Stromal cell of bone marrow (primary cell): ENCODE measurements at regions not wholly inside any gene's neighbourhood (a gene's known extent, or its start where the extent isn't known, plus 50 kb on each side); places are given as distances from the start of the nearest gene placed in this dataset.
"Not testable (repeated sequence)": the region's sequence is repeated elsewhere in the genome, so short reads cannot be mapped to it uniquely, and the experiment has no call there.

Source experiments
- DNase-seq: peaks from one replicate; pipeline ENCODE4 v3.0.0-alpha.2; 2012; ENCODE audit warnings: low read depth

DNA sequence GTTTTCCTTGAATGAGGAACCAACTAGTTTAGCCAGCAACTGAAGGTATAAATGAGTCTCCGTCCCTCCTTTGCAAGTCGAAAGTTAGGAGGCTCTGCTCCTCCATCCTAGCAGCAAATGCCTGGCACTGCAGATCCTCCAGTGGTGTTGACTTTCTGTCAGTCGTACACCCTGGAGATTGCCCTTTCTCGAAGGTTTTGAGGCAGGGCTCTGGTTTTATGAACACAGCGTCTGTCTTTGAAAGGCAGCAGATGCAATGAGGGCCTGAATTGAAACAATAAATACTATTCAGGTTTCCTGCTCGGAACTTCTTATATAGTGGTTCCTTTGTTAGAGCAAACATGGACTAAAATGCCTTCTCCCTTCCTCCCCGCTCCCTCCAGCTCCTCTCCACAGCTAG lies 284.0 kb downstream of the TMEM38B start:
- DNase-seq, result no peak

DNA sequence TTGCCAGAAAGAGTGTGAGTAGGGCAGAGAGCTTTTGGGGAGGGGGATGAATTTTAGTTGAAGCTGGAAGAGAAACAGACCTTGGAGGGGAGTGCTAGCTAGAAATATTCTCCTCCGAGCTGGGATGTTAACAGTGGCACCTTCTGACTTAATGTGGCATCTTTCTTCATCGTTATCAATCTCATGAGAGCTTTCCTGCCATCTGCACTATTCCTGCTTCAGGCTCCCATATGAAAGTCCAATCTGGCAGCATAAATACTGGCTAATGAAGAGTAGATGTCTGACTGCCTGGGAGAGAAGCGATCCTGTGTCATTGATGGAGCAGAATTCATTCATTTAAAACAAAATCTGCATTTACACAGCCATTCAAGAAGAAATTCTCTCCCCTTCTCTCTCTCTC lies 284.5 kb downstream of the TMEM38B start:
- DNase-seq, result no peak

DNA sequence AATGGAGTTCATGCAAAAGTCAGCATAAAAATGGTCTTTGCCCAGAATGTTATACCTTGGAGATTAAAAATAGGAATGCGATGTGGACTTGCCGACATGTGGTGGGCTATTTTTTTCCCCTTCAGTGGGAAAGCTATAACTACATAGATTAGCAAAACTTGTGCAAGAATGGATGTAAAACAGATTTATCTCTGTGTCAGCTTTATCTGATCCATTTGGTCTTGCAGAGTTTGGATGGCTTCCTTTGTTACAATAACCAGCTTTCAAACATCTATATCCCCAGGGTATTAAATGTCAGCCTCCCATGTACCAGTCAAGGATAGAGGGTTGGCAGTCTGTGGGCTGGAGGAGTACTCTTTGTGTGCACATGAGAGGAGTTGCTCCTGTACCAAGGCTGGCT lies 284.9 kb downstream of the TMEM38B start:
- no peak for DNase-seq

DNA sequence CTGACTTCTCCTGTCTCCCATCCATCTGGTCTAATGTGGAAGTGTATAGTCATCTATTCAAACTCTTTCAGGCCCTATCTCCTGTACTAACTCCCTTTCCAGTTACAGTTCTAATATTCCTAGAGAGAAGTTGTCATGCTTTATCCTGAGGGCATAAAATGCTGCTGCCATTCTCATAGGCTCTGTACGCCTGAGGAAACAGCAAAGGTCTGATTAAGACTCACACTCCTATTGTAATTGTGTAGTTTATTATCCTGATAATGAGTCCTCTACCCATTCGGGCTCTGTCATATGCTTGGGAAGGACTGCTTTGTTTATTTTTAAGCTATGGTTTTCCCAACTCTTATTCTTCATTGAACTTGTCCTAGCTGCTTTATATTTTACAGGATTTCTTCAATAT lies 290.4 kb downstream of the TMEM38B start:
- DNase-seq, result no peak

DNA sequence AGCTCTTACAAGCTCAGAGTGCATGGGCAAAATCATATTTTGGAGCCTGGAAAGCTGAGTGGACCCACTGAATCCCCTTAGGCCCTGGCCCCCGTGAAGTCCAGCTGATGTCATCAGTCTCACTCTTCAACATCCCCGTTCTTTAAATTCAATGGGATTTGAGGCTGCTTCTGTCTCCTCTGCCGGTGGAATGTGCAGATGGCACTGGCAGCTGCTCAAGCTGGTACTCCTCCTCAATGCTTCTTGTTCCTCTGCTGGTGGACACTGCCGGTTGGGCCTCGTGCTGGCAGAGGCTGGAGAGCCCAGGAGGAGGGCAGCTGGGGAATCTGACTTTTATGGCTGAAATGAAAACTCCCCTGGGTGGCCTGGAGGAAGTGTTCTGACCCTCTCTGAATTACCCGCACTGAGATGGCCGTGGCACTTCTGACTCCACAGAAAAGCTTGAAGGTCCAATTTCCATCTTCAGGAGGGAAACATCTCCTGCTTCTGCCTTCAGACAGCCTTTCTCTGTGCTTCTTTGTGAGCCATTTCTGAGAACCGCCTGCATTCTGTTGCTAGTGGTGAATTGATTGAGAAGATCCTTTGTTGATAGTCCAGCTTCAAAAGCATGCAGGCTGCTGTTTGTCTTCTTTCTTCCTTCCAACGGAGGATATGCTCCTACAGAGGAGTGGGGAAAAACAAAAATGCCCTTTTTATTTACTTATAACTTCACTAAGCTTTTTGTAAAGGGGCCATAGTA lies 298.9 kb downstream of the TMEM38B start:
- DNase-seq, result no peak

DNA sequence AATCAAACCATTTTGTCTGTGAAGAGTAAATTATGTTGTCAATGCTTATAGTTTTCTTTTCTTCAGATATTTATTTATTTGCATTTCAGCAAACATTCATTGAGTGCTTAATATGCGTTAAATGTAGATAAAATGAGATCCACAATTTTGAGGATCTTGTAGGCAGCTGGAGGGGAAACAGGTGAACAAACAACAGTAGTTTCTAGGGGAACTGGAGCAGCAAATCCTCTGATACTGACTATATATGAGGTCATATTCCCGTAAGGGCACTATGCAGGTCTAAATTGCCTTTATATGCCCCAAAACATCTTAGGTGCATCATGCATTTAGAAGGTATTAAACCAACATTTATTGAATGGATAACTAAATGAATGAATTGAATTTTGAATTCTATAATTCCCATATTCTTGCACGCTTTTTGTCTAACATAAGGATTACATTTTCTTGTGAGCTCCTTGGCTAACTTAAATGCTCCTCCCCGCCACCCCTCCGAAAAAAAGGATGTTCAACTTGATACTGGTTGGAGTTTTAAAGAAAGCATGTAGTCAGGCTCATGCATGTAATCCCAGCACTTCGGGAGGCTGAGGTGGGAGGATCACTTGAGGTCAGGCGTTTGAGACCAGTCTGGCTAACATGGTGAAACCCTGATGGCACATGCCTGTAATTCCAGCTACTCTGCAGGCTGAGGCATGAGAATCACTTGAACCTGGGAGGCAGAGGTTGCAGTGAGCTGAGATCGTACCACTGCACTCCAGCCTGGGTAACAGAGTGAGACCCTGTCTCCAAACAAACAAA lies 299.8 kb downstream of the TMEM38B start:
- DNase-seq, result no peak

DNA sequence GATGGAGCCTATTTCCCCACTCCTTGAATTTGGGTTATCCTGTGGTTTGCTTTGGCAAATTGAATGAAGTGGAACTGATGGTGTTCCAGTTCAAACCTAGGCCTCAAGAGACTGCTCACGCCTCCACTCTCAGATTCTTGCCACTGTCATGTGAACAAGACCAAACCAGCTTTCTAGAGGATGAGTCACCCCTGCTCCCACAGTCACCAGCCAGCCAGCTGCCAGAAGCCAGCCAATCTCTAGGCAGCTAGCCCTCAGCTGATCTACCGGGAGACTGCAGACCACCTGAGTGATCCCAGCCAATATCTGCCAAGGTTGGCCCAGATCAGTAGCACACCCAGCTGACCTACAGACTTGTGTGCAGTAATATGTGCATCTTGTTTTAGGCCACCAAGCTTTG lies 300.6 kb downstream of the TMEM38B start:
- peak; percentile 36 for DNase-seq

DNA sequence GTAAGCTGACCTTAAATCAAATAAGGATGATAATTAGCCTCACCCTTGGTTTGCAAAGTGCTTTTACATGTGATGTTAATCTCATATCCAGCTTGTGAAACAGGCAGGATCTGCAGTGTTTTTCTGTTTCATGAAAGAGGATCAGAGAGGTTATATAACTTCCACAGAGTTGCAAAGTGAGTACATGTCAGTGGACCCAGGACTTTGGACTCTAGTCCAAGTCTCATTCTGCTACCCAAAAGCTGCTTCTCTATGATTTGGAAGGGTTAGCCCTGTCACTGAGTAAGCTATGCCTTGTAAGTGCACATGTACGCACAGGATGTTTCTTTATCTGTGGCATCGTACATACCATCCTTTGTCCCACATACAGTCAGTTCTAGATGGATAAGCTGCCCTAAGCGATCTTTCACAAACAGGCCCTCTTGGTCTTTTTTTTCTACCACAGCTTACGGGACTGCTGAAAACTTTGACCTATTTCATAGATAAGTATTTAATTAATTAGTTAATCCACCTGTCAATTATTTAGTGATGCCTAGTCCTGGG lies 322.9 kb downstream of the TMEM38B start:
- no peak for DNase-seq

DNA sequence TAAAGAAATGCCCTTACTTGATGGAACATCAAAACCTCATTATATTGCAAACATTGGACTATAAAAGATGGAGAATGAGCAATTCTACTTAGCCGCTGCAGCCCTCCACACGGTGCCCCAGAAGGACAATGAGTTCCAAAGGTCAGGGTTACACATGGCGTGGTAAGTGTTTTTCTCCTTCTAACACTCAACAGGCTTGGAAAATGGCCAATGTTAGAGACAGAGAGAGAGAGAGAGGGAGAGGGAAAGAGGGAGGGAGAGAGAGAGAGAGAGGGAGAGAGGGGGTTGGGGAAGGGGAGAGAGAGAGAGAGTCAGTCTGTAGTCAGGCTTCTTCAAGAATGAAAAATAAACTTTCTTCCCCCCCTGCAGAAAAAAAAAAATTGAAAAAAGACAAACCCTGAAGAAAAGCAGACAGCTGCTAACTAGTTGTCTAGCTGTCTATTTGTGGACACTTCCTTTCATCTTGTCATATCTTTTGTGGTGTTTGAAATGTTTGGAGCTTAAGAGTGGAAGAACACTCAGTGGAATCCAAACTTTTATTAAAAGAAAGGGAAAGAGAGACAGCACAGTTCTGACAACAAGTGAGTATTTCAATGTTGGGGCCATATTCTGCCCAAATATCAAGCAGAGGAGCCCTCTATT lies 324.8 kb downstream of the TMEM38B start:
- DNase-seq, result no peak

DNA sequence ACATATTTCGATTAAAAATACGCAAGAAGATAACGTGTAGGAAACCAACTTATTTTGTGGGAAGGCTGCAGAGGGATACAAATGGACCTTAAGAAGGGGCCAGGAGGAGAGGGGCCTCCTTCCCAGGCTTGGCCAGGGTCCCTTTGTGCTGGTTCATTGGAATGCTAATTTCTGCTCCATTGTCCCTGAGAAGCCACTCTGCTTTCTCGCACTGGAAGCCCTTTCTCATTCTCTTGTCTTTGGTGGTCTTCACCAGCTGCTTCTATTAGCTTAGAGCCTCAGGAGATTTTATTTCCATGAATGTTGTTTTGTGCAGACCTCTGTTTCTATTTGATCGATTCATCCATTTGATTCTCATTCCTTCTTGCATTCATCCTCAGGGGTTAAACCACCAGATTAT lies 325.4 kb downstream of the TMEM38B start:
- DNase-seq, result no peak

DNA sequence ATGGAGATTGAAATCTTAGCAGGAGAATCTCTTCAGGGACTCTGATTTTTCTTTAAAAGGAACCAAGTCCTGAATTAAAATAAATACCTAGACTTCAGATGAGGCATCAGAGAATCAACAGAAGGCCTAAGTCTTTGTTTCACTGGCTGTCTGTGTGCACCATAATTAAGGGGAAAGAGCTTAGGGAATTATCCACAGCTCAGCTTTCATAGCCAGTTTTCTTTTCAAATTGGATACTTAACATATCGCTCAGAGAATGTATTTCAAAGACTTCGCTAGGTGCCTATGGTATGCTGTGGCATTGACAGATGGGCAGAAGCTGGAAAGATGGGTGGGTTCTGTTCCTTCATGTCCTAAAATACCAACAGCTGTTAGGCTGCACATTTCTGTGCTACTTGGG lies 325.8 kb downstream of the TMEM38B start:
- no peak for DNase-seq

DNA sequence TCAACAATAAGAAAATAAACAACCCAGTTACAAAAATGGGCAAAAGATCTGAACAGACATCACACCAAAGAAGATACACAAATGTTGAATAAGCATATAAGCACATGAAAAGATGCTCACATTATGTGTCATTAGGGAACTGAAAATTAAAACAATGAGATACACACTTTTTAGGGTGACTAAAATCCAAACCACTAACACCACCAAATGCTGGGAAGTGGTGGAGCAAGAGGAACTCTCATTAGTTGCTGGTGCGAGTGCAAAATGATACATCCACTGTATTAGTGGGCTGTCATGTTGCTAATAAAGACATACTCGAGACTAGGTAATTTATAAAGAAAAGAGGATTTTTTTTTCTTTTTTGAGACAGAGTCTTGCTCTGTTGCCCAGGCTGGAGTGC lies 329.1 kb downstream of the TMEM38B start:
- DNase-seq, result no peak

DNA sequence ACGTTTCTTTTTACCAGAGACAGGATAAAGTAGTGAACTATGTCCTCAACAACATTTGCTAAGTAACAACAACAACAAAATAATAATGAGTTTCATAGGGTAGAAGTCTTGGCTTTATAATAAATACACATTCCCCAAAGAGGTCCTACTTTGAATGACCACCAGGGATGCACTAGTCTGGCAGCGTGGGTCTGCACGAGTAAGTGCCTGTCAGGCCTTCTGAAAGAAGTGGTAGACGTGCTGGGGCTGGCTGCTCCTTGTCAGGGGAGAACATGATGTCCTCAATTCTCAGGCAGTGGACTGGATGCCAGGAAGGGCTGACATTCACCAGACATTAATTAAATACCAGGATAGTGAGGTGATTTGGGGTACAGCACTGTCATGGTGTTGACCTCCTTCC lies 331.1 kb downstream of the TMEM38B start:
- DNase-seq, result no peak

DNA sequence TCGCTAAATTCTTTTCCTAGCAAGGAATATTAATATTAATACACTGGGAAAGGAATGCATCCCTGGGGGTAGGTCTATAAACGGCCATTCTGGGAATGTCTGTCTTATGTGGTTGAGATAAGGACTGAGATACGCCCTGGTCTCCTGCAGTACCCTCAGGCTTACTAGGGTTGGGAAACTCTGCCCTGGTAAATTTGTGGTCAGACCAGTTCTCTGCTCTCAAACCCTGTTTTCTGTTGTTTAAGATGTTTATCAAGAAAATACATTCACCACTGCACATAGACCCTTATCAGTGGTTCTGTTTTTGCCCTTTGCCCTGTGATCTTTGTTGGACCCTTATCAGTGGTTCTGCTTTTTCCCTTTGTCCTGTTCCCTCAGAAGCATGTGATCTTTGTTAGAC lies 335.8 kb downstream of the TMEM38B start:
- not testable (repeated sequence) for DNase-seq

DNA sequence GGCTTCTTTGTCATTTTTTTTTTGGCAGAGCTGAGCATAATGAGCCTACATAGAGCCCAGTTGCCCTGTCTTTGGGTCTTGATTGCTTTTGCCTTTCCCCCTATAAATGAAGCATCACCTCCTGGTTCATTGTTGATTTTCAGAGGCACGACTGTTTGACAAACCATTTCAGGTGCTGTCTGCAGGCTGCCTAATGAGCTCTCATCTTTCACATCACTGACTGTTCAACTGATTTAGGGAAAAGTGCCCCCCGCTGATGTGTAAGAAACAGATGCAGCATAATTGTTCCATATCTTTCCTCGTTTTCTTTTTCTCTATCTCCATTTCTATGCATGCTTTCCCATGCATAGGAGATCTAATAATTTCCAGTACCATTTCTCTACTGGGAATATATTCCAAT lies 338.6 kb downstream of the TMEM38B start:
- no peak for DNase-seq

DNA sequence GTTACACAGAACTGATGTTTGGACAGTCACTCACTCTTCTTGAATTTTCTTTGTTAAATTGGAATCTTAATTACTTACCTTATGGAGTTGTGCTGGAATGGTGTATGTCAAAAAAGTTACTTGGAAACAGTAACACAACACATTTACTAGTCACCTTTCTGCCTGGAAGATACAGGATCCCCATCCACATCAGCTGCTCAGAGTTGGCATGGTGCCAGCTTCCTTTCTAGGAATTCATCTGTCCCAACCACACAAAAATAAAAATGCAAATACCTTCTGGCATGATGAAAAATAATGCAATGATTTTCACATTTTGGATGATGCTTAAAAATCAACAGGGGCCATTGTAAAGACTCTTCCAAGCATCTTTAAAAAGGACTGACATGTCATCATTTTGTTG lies 341.5 kb downstream of the TMEM38B start:
- no peak for DNase-seq

DNA sequence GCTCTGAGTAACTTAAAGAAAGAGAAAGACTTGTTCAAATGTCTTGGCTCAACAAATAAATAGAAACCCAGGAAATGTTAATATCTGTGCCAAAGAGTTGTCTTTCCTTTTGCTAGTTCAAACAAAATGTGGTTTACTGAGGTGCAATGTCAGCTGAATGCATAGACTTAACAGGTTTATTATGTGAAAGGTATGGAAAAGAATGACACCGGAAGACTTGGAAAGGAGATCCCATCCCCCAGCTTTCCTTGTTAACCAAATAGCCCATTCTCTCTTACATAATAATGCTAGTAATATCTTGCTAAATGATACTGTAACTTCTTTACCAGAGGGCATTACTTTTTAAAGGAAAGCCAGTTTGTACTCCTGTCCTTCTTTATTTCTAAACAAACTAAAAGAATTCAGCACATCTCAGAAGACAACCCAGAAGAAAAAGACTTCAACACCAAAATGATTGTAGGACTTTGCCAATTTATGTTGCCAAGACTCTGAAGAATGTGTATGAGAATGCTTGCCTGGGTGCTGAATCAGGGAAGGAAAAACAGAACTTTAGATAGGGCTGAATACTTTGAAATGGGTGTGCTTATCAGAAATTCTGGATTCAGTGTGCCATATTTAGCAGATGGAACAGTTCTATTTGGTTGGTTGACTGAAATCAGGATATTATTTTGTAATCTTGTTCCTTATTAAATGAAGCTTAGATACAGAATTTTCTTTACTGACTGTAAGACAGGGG lies 344.1 kb downstream of the TMEM38B start:
- no peak for DNase-seq

DNA sequence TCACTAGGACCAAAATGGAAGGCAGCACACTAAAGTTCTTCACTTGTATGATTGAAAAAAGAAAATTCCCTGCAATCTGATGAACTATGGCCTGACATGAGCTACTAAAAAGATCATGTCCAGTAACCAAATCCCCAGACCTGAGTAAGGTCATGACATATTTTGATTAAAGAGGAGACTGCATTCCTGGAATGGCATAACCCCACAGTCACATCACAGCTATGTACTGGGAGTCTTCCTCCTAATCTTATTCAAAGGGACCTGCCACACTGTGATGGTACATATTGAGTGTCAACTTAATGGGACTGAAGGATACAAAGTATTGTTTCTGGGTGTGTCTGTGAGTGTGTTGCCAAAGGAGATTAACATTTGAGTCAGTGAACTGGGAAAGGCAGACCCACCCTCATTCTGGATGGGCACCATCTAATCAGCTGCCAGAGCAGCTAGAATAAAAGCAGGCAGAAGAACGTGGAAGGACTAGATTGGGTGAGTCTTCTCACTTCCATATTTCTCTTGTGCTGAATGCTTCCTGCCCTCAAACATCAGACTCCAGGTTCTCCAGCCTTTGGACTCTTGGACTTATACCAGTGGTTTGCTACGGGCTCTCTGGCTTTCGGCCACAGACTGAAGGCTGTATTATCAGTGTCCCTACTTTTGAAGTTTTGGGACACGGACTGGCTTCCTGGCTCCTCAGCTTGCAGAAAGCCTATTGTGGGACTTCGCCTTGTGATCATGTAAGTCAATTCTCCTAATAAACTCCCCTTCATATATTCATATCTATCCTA lies 345.0 kb downstream of the TMEM38B start:
- DNase-seq, result no peak

DNA sequence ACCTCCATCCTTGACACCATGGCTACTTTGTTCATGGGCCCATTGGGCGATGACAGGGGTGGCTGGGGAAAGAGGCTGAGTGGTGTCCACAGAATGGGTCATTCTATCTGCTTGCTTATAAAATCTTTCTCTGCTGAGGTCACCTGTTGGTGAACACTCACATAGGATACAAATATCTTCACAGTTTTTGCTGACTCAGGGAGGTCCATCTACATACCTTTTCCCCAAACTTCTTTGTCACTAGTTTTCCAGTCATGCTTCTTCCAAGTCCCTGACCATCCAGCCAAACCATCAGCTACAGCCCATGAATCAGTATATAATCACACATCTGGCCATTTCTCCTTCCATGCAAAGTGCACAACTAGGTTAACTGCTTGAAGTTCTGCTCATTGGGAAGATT lies 347.6 kb downstream of the TMEM38B start:
- DNase-seq, result not testable (repeated sequence)

DNA sequence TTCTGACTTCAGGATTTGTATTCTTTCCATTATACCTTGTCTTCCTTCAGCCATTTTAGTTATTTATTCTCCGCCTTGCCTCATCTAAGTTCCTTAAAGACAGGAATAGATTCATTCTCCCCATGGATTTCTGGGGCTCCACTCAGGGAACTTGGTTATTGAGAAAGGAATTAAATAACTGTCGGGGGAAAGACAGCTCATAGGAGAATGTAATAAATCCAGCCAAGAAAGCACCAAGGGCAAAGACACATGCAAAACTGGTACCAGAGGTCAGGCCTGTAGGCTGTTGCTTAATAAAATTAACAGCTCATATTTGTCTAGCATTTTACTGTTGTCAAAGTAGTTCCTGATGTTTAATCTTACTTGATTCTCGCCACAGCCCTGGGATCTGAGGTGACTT lies 357.2 kb downstream of the TMEM38B start:
- DNase-seq, result no peak

DNA sequence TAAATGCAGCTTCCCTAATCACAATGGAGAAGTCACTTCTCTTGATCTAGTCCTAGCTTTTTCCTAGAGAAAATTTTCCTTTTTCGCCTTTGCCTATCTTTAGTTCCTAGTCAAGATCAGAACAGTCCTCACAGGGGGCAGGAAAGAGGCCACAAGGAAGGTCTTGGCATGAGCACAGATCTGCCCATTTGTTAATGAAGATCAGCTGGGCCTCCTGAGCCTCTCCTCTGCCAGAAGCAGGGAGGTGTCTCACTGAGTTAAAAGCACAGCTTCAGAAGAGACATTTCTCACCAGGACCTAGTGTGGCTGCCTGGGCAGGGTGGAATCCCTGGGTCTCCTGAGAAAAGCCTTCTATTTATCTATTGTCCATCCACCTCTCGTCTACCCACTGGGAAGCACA lies 357.8 kb downstream of the TMEM38B start:
- no peak for DNase-seq
